NCI-H226 (cell line): ENCODE measurements at regions not wholly inside any gene's neighbourhood (a gene's known extent, or its start where the extent isn't known, plus 50 kb on each side); places are given as distances from the start of the nearest gene placed in this dataset.
"Not testable (repeated sequence)": the region's sequence is repeated elsewhere in the genome, so short reads cannot be mapped to it uniquely, and the experiment has no call there.

ENCODE experiments used
- DNase-seq: peaks from one replicate; pipeline ENCODE4 v3.0.0-alpha.2; 2015

GRCh38 chr19:30281906-30282305 is 90.3 kb upstream of the ZNF536 start:
- no peak for DNase-seq

- DNase-seq: no peak
Observed at GRCh38 chr19:30283556-30283955, 88.6 kb upstream of the ZNF536 start.

- DNase-seq: no peak
Observed at GRCh38 chr19:30284209-30284608, 88.0 kb upstream of the ZNF536 start.

- no peak for DNase-seq
Observed at GRCh38 chr19:30284885-30285284, 87.3 kb upstream of the ZNF536 start.

GRCh38 chr19:30286378-30286777 is 85.8 kb upstream of the ZNF536 start:
- no peak for DNase-seq

GRCh38 chr19:30287259-30287658 is 84.9 kb upstream of the ZNF536 start:
- no peak for DNase-seq

GRCh38 chr19:30287973-30288372 is 84.2 kb upstream of the ZNF536 start:
- no peak for DNase-seq

GRCh38 chr19:30288911-30289310 is 83.3 kb upstream of the ZNF536 start:
- DNase-seq: no peak

GRCh38 chr19:30289336-30289735 is 82.8 kb upstream of the ZNF536 start:
- no peak for DNase-seq

GRCh38 chr19:30290805-30291204 is 81.4 kb upstream of the ZNF536 start:
- not testable (repeated sequence) for DNase-seq

GRCh38 chr19:30293051-30293785 is 79.0 kb upstream of the ZNF536 start:
- no peak for DNase-seq

- DNase-seq: no peak
Observed at GRCh38 chr19:30297969-30298368, 74.2 kb upstream of the ZNF536 start.

- DNase-seq: no peak
Observed at GRCh38 chr19:30303131-30303654, 69.0 kb upstream of the ZNF536 start.

GRCh38 chr19:30304540-30304939 is 67.6 kb upstream of the ZNF536 start:
- no peak for DNase-seq

- DNase-seq: no peak
Observed at GRCh38 chr19:30305346-30306060, 66.7 kb upstream of the ZNF536 start.

GRCh38 chr19:30307191-30307974 is 64.8 kb upstream of the ZNF536 start:
- no peak for DNase-seq

- DNase-seq: no peak
Observed at GRCh38 chr19:30309176-30309575, 63.0 kb upstream of the ZNF536 start.

GRCh38 chr19:30309905-30310601 is 62.1 kb upstream of the ZNF536 start:
- DNase-seq: no peak

GRCh38 chr19:30310602-30311263 is 61.5 kb upstream of the ZNF536 start:
- no peak for DNase-seq

GRCh38 chr19:30311911-30312310 is 60.3 kb upstream of the ZNF536 start:
- DNase-seq: no peak

GRCh38 chr19:30312582-30313352 is 59.4 kb upstream of the ZNF536 start:
- no peak for DNase-seq
